Erythroblast (primary cell): ENCODE measurements at regions not wholly inside any gene's neighbourhood (a gene's known extent, or its start where the extent isn't known, plus 50 kb on each side); places are given as distances from the start of the nearest gene placed in this dataset.

ENCODE experiments used
- GATA1 ChIP-seq: IDR thresholded peaks from 2 replicates; pipeline ENCODE4 v1.6.1; 2011; ENCODE audit warnings: low read depth, mild to moderate bottlenecking, control low read depth, low read length, moderate library complexity
- POLR2A ChIP-seq: IDR thresholded peaks from 2 replicates; pipeline ENCODE4 v1.6.1; 2011; ENCODE audit warnings: mild to moderate bottlenecking, low read length

GRCh38 chr22:26902401-26903029 lies 245.1 kb downstream of the MIAT start:
- no peak for TF ChIP-seq POLR2A
- no peak for TF ChIP-seq GATA1
